ENCODE measurements at regions not wholly inside any gene's neighbourhood (a gene's known extent, or its start where the extent isn't known, plus 50 kb on each side); places are given as distances from the start of the nearest gene placed in this dataset.
"Not testable (repeated sequence)": the region's sequence is repeated elsewhere in the genome, so short reads cannot be mapped to it uniquely, and the experiment has no call there.

- DNase-seq (ENCODE audit: low read depth): no peak
Measured at GRCh38 chr1:219433496-219434131, 179.3 kb downstream of the ZC3H11B start.

- no peak for DNase-seq (ENCODE audit: low read depth)
Measured at GRCh38 chr1:219433001-219433400, 179.9 kb downstream of the ZC3H11B start.

- no peak for DNase-seq (ENCODE audit: low read depth)
Measured at GRCh38 chr1:219432191-219432606, 180.7 kb downstream of the ZC3H11B start.

- DNase-seq (ENCODE audit: low read depth): no peak
Measured at GRCh38 chr1:219430419-219430818, 182.5 kb downstream of the ZC3H11B start.

GRCh38 chr1:219428651-219429050 lies 184.3 kb downstream of the ZC3H11B start:
- DNase-seq (ENCODE audit: low read depth): no peak

GRCh38 chr1:219427989-219428388 lies 184.9 kb downstream of the ZC3H11B start:
- no peak for DNase-seq (ENCODE audit: low read depth)

- DNase-seq (ENCODE audit: low read depth): no peak
Measured at GRCh38 chr1:219427403-219427802, 185.5 kb downstream of the ZC3H11B start.

GRCh38 chr1:219422811-219423598 lies 189.9 kb downstream of the ZC3H11B start:
- no peak for DNase-seq (ENCODE audit: low read depth)

- DNase-seq (ENCODE audit: low read depth): no peak
Measured at GRCh38 chr1:219420913-219421312, 192.0 kb downstream of the ZC3H11B start.

GRCh38 chr1:219419860-219420259 lies 193.0 kb downstream of the ZC3H11B start:
- DNase-seq (ENCODE audit: low read depth): no peak

GRCh38 chr1:219419065-219419464 lies 193.8 kb downstream of the ZC3H11B start:
- no peak for DNase-seq (ENCODE audit: low read depth)

- DNase-seq (ENCODE audit: low read depth): no peak
Measured at GRCh38 chr1:219417610-219418009, 195.3 kb downstream of the ZC3H11B start.

- no peak for DNase-seq (ENCODE audit: low read depth)
Measured at GRCh38 chr1:219416598-219417238, 196.2 kb downstream of the ZC3H11B start.

GRCh38 chr1:219415915-219416314 lies 197.0 kb downstream of the ZC3H11B start:
- no peak for DNase-seq (ENCODE audit: low read depth)

GRCh38 chr1:219415433-219415832 lies 197.5 kb downstream of the ZC3H11B start:
- no peak for DNase-seq (ENCODE audit: low read depth)

GRCh38 chr1:219414250-219414649 lies 198.7 kb downstream of the ZC3H11B start:
- no peak for DNase-seq (ENCODE audit: low read depth)

- no peak for DNase-seq (ENCODE audit: low read depth)
Measured at GRCh38 chr1:219413536-219413935, 199.4 kb downstream of the ZC3H11B start.

- no peak for DNase-seq (ENCODE audit: low read depth)
Measured at GRCh38 chr1:219412772-219413171, 200.1 kb downstream of the ZC3H11B start.

- not testable (repeated sequence) for DNase-seq (ENCODE audit: low read depth)
Measured at GRCh38 chr1:219410721-219411120, 202.2 kb downstream of the ZC3H11B start.

- DNase-seq (ENCODE audit: low read depth): no peak
Measured at GRCh38 chr1:219405531-219406331, 207.2 kb downstream of the ZC3H11B start.

GRCh38 chr1:219404629-219405028 lies 208.3 kb downstream of the ZC3H11B start:
- no peak for DNase-seq (ENCODE audit: low read depth)

GRCh38 chr1:219402925-219403324 lies 210.0 kb downstream of the ZC3H11B start:
- DNase-seq (ENCODE audit: low read depth): no peak
